AG09319 (cell line): ENCODE measurements at regions not wholly inside any gene's neighbourhood (a gene's known extent, or its start where the extent isn't known, plus 50 kb on each side); places are given as distances from the start of the nearest gene placed in this dataset.
A peak's percentile ranks its signal among the peaks of the same experiment; 100 is the strongest.

Experiments
- DNase-seq: peaks from one replicate; pipeline ENCODE4 v3.0.0-alpha.2; 2010; ENCODE audit warnings: low read depth; ENCODE audit errors: extremely low read depth
- CTCF ChIP-seq: IDR thresholded peaks from 2 replicates; pipeline ENCODE4 v1.5.1; 2011; ENCODE audit warnings: low read depth, mild to moderate bottlenecking, inconsistent platforms, low read length, moderate library complexity

GRCh38 chr3:81303321-81303720, 458.1 kb downstream of the GBE1 start:
- DNase-seq, result no peak

GRCh38 chr3:81302045-81302444, 459.4 kb downstream of the GBE1 start:
- DNase-seq, result no peak

More at GRCh38 chr3:81303321-81303720, 458.1 kb downstream of the GBE1 start:
- no peak for TF ChIP-seq CTCF

GRCh38 chr3:81301230-81301629, 460.2 kb downstream of the GBE1 start:
- DNase-seq, result no peak
- TF ChIP-seq CTCF, result no peak

More at GRCh38 chr3:81302045-81302444, 459.4 kb downstream of the GBE1 start:
- peak; percentile 76 for TF ChIP-seq CTCF

- TF ChIP-seq CTCF, result no peak
- DNase-seq, result no peak
These were observed 461.0 kb downstream of the GBE1 start for GRCh38 chr3:81300324-81300927.

- no peak for DNase-seq
- TF ChIP-seq CTCF, result no peak
These were observed 462.0 kb downstream of the GBE1 start for GRCh38 chr3:81299481-81299880.

- TF ChIP-seq CTCF, result no peak
- no peak for DNase-seq
These were observed 465.4 kb downstream of the GBE1 start for GRCh38 chr3:81295906-81296577.

- no peak for DNase-seq
- TF ChIP-seq CTCF, result no peak
These were observed 468.3 kb downstream of the GBE1 start for GRCh38 chr3:81293156-81293555.
